Ammon's horn (tissue), 1 donor: ENCODE measurements at regions not wholly inside any gene's neighbourhood (a gene's known extent, or its start where the extent isn't known, plus 50 kb on each side); places are given as distances from the start of the nearest gene placed in this dataset.

Source experiments
- DNase-seq: peaks from one replicate; pipeline ENCODE4 v3.0.0-alpha.2; 2016; ENCODE audit warnings: low spot score

DNA sequence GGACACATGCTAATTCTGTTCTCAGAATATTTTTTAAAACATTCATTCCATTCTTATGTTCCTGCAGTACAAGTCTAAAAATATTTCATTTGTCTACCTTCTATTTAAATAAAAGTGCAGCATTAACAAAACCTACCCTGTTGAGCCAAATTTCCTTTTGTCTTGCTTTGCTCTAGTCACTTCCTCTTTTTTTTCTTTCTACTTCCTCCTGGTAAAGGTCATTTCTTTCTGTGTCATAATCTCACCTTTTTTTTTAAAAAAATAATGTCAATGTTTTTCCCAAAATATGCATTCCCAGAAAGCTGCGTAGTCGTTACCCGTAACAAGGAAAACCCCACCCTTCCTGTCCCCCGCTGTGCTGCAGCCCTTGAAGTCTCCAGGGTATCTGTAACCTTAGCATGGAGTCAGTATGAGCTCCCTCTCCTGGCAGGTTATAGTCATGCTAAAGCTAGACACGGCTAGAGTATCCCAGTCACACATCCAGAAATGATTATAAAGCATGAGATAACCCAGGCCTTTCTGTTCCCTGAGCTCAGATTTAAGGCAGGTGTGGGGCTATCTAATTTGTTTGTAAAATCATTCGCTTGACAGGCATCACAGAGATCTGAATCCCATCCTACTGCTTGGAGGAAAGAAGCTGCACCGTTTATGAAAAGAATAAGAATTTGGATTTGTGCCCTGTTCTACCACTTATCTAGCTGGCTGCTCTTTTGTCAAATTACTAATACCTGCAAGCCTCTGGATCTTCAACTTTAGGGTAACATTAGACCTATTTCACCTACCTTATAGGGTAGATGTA lies 51.1 kb upstream of the EED start:
- peak; percentile 86 for DNase-seq

DNA sequence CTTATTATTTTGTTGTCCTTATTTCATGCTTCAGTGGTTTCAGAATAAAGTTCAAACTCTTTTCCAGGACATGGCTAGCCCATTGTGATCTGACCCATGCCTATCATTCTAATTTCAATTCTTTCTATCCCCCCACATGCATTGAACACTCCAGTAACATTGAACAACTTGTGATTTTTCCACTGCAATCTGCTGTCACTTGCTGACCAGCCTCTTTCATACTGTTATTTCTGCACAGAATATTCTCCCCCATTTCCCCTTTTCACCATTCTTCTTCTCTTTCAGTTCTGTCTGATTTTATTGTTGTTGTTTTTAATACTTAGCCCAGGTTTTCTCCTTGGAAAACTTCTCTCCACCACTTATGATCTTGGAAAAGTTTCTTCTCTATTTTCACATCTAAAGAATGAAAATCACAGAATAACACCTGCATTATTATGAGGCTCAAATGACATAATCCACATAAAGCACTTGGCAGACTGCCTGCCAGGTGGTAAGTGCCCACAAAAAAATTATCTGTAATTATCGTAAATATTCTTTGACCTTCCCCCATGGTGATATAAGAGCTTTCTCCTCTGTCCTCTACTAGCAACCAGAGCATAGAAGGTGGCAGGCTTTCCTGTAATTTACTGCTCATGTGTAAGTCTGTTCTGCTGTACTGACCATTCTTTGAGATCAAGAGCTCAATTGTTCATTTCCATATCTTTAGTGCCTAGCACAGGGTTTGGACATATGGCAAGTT lies 51.9 kb upstream of the EED start:
- DNase-seq = no peak

DNA sequence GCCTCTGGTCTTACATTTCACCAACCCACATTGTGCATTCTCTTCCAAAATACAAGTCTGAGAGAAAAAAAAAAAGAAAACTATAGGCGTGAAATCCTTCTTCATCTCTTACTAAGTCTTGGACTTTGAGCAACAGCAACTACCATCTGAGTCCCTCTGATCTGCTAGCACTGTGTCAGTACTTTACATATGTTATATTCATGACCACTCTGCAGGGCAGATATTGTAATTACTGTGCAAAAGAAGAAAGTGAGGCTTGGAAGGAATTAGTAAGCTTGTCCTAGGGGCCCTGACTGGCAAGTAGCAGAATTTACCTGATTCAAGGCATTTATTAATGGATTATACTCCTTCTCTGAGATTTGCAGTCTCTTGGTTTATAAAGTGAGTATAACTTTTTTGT lies 52.7 kb upstream of the EED start:
- DNase-seq = no peak

DNA sequence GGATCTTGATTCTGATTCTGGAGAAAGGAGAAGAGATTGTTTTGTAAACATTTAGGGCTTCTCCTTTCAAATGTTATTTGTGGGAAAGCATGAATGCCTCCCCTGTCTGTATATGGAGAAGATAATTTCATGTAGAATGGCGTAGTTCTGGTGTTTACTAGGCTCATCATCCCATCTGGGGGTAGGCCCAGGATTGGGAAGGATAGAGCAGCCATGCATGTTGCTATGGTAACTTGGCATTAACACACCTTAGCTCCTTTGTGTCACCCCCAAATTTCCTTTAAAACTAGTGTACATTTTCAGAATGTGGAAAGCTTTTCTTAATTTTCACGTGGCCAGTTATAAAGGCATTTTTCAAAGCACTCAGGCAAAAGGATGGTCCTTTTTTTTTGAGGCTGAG lies 57.5 kb upstream of the EED start:
- DNase-seq = no peak

DNA sequence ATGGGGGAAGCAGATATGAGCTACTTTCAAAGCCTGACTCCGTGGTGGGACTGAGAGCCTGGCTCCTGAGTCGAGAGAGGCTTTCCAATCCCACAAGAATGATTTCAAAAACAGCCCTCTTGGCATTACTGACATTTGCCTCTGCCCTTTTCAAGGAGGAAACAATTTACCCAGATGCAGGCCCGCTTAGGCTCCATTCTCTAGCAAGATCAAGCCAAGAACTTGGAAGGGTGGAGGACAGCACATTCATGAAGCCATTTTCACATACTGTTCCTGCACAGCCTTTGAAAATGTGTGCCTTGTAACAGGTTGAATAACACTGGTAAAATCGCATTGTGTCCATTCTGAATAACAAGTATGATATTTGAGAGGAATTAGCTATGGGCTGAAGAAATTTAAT lies 58.2 kb upstream of the EED start:
- DNase-seq = no peak

DNA sequence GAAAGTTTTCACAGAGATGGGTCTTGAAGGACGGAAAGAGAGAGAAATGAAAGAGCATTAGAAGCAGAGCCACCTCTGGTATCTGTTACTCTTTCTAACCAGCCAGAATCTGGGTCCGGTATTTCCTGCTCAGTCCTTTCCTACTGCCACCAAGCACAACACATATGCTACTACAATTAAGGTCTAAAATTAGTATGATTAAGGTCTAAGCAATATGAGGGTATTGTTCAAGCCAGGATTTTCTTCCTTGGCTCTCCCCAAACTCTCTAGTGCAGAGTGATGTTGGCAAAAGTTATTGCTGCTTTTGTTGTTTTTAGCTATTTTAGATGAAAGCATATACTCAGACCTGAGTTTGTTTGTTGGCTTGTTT lies 59.2 kb upstream of the EED start:
- DNase-seq = no peak

DNA sequence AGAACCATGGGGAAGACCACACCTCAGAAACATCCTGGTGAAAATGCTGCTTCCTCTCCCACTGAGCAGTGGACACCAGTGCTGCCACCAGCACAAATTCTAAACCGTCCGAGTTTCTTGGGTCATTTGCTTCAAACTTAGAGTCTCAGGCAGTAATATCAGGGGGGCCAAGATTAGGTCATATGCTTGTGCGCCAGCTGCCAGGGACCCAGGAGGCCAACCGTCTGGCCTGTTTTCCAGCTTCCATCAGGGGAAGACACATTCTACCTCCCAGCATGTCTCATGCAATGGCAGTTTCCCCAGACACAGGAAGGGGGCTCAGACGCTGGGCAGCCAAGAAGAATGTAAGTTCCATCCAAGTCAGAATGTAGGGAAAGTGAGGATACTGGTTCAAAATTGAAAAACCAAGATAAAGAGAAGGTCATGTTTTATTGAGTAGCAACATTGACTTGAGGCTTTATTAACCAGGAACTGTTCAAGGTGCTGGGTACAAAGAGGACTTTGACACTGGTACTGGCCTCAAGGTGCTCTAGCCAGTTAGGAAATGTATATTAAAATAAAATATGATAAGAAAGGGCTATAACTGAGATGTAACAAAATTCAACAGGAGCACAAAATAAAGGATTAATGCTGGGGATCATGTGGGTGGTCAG lies 59.7 kb upstream of the EED start:
- no peak for DNase-seq

DNA sequence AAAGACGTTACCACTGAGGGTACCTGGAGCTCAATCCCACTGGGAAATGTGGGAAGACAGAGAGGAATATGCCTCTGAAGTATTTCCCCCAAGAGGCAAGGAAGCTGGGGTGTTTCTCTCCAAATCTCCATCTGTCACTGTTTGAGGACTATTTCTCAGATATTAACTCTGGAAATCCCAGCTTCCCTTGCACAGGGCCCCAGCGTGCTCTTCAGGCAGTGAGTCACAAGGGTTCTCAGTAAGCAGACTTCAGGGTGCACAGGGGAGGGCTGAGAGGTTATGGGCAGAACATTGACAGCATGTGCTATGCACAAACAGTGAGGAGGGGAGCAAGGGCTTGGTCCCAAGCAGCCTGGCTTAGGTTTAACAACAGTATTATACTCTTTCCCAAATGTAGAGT lies 60.9 kb upstream of the EED start:
- no peak for DNase-seq

DNA sequence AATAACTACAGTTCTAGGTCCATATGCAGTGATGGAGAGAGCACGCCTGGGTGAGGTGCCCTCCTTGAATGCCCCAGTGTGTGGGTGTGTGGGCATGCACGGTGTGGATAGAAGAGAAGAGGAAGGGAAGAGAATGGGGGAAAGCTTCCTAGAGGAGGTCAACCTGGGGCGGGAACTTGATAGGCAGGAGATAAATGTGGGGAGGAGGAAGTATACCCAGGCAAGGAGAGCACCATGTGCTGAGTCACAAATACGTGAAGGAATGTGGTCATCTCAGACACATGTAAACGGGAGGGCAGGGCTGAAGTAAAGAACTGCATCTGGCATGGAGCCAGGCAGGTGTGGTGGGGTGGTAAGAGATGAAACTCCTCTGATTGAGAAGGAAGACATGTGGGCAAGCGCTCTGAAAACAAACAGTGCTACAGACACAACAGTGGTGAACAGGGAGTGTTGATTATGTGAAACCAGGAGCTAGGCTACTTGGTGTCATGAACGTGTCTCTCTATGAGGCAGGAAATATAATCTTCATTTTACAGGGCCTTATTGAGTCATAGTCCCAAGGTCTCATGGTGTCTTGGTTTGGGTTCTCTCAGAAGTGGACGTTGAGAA lies 61.5 kb upstream of the EED start:
- no peak for DNase-seq

DNA sequence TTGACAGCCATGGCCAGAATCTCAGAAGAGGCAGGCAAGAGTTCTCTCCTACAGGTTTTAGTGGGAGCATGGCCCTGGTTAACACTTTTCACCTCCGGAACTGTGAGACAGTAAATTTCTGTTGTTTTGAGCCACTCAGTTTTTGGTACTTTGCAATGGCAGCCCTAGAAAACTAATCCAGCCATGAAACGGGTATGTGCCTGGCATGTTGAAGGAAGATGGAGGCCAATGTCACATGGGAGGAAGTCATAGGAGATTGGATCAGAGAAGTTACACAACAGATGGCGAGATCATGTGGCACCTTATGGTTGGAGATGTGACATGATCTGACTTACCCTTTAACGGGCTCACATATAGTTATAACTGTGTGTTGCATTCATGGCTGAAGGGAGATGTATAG lies 63.2 kb upstream of the EED start:
- DNase-seq = no peak

DNA sequence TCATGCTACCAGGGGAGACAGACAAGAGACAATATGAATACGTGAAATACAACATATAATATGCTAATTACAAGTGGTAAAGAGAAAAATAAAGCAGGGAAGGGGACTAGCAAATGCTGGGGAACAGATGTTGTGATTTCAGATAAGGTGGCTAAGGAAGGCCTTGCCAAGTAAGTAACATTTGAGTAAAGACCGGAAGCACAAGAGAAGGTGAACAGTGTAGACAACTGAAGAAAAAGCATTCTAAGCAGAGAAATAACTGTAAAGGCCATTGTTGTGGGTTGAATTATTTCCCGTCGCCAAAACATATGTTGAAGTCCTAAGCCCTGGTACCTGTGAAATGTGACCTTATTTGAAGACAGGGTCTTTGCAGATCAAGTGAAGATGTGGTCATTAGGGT lies 63.7 kb upstream of the EED start:
- no peak for DNase-seq

DNA sequence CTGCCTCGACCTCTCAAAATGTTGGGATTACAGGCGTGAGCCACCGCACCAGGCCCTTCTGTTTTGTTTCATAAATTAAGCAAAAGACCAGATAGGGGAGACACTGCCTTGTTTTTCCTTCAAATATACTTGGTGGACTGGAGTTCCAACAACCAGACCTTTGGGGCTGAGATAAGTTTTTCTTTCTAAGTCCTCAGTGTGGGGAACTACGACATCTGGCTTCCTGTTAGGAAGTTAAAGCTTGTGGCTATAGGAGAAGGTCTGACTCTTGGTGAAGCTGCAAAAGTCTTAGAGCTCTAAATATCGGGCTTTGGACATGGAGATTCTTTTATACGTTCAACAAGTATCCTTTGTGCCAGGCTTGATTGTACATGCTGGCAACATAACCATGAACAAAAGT lies 64.1 kb upstream of the EED start:
- no peak for DNase-seq

DNA sequence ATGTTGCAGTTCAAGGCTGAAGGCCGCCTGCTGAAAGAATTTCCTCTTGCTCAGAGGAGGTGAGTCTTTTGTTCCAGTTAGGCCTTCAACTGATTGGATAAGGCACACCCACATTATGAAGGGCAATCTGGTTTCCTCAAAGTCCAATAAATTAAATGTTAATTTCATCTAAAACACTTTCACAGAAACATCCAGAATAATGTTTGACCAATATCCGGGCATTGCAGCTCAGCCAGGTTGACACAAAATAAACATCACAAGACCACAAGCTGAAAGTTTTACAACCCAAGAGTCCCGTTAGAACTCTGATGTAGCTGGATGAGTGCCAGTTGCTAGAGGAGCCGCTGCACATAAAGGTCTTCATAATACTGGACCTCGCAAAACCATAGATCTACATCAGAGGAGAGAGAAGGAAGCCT lies 64.9 kb upstream of the EED start:
- no peak for DNase-seq

DNA sequence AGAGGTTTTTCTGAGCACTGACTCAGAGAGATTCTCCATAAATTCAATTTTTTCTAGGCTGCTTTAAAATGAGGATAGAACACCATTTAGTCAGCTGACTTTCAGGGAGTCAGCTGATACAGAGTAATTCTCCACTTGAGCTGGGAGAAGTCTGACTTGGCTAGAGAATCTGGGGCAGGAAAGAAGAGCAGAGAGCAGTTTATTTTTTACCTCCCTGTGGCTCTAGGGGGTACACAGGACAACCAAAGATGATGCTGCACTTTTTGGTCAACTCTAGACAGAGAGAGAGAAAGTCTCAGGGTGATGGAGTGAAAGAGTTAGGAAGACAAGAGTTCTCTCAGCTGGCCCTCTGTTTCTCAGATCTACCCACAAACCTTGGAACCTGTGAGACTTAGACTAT lies 67.3 kb upstream of the EED start:
- no peak for DNase-seq

DNA sequence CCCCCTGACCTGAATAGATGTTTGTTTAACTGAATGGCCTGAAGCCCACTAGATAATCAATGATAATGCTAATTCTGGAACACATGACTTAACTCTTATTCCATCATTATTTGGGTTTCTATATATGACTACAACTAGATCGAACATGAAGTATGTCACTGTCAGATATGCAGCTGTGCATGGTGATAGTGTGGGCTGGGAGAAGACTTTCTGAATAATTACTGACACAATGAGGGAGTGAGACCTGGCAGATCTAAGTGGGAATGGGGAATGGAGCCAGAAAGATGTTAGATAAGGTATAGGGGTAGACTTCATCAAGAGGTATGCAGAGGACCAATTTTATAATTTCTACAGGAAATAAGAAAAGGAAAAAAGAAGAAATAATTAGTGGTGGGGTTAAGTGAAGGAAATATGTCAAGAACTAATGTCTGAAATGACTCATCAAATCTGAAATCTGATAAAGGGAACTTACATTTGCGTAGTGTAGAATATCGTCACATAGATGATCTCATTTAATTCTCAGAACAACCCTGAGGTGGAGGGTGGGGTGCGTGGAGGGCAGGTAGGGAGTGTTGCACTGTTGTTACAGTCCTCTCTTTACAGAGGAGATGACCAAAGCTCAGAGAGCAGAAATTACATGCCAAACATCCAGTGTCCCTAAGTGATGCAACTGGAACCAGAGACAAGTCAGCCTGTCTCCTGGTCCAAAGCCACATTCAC lies 68.2 kb upstream of the EED start:
- no peak for DNase-seq

DNA sequence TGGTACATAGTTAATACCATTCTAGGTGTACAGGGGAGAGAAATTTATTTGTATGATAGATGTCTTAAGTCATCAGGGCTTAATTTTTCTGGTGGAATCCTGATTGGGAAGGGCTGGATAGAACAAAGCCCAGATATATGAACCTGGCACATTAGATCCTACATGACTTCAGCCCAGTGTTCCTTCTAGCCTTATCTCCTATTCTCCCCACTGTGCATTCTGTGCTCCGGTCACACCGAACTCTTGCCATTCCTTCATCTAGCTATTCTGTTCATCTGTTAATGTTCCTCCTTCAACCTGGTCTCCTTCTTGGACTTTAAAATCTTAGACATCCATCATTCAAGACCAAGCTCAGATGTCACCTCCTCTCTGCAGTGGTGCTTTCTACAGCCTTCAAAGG lies 68.9 kb upstream of the EED start:
- no peak for DNase-seq

DNA sequence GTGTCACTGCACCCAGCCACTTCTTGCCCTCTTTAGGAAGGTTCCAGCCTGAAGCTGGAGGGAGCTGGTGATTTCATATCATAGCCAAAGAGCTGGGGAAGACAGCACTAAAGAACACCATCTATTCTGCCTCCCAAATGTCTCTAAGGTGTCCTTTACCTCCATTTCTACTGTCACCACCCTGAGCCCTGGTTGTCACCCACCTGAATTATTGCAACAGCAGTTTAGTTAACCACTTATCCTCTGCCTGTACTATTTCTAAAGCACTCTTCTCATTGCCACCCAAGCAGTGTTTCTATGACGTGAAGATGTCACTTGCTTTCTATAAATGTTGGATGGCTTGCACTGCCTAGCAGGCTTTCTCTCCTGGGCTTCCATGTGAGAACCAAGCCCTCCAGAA lies 69.4 kb upstream of the EED start:
- DNase-seq = no peak

DNA sequence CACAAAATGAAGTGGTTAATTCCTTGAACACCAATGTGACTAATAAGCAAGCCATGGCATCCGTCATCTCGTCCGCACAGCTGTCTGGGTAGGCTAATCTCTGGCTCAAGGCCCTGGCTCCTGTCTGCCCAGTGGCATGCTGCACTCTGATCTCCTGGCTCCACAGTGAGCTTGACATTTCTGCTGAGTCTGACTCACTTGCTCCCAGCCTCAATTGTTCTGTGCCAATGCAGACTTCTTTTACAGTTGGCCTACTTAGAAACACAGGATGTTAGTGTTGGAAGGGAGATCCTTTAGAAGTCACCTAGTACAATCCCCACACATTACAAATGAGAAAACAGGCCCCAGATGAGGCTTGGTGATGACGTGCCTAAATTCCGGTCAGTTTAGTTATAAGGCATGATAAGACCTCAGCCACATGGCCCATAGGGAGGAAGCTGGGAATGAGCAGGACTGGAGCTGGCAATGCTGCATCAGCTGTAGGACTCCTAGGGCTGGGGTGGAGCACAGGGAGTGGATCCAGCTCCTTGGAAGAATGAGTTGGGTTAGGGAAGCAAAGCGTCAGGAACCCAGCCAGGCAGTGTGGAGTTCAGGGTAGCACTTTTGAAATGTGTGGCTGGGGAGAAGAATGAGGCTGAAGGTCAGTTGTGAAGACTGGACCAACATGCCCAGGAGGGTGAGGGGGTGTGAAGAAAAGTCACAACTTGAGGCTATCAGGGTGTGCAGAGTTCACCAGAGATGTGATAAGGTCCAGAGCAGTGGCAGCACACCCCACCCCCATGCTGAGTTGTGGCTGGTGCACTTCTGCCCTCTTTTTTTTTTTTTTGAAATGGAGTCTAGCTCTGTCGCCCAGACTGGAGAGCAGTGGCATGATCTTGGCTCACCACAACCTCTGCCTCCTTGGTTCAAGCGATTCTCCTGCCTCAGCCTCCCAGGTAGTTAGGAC lies 70.2 kb upstream of the EED start:
- peak; percentile 49 for DNase-seq

DNA sequence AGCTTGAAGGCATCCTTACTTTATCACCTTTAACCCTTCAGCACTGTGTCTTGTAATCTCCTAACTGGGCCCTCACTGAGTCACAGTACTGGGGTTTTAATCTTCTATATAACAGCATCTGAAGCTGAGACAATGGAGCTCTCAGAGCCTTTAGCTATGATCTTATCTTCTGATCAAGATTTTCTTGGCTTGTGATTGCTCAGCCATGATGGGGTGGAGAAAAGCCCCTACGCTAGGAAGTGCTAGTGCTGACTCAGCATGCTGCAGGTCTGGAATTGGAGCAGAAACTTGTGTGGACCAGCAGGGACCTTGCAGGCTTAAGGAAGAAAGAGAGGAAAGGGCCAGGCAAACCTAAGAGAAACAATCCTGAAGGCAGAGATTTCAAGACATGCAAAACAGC lies 71.7 kb upstream of the EED start:
- DNase-seq = no peak

DNA sequence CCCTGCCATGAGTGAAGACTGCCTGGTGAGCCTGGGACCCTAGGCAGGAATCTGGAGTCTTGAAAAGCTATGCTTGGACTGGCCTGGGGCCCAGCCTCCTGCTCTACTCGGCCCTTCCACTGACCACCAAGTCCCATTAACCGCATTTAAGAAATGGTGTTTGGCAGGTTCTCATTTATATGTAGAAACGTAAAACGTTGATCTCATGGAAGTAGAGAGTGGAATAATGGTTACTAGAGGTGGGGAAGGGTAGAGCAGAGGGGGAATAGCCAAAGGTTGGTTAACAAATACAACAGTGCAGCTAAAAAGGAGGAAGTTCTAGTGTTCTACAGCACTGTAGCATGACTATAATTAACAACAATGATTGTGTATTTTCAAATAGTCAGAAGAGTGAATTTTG lies 72.9 kb upstream of the EED start:
- no peak for DNase-seq

DNA sequence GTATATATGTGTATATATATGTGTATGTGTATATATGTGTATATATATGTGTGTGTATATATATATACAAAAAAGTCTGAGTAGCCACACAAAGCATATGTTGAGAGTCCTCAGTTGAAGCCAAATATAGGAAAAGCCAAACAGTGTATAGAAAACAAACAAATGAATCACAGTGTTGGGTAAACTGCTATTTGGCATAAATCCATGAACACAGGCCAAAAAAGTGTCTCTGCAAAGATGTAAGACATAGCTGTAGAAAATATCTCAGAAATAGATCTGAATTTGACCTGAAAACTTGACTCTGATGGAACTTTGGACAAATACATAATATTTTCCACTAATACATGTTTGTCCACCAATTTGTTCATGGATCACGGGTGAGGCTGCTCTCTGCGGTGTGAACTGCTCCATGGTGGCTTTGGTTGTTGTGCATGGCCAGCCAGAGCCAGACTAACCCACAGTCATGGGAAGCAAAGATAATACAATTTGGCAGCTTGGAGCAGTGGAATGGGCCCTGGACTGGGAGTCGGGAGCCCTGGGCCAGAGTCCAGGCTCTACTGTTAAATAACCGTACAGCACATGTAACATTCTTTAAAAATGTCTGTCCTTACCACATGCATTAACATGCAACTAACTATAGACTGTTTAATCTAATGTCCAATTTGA lies 76.9 kb upstream of the EED start:
- DNase-seq = no peak
